T-helper 2 cell treated with Interferon-gamma antibody and Interleukin-4, amounts not matched to agents 100 ng/mL and 5 ng/mL, for 36 hours (primary cell): ENCODE measurements at regions not wholly inside any gene's neighbourhood (a gene's known extent, or its start where the extent isn't known, plus 50 kb on each side); places are given as distances from the start of the nearest gene placed in this dataset.
"Not testable (repeated sequence)": the region's sequence is repeated elsewhere in the genome, so short reads cannot be mapped to it uniquely, and the experiment has no call there.

Experiments
- intact Hi-C: fragments of 100-400 bp; cut with micrococcal nuclease; formaldehyde crosslinking; loops from one replicate; pipeline ENCODE4 v1.15.1; 2023

DNA sequence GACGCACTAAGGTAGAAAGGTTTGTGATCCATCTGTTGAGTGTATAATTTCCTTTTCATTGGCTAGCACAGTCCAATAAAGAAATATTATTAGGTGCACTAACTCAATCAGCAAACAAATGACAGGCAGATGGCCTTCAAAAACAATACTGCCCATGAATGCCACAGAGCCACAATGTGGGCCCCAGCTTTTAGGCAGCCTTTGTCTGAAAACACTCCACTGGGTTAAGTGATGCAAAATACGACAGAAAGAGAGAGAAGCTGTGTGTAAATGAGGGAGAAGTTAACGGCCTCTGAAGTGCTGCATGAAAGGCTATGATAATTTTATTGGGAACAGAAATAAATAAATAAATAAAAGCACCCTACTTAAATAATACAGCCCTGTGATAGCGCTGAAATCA is 274.6 kb downstream of the NKX6-1 start:
- intact Hi-C loops, result no loop called here

DNA sequence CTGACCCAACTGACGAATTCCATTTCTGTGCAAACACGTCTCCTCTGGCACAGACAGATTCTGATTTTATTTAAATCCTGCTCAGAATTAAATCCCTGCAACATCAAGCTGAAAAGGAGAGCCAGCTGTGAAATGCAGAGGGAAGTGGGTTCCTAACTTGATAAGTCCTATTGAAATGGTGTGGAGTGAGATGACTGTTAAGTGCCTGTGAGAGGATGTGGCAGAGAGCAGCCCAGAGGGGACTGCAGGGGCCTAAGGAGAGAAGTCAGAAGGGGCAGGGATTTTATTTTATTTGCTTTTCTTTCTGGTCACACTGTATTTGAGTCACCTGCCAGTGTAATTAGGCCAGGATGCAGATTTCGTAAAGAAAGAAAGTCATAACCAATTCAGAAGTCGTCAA is 277.4 kb downstream of the NKX6-1 start:
- intact Hi-C loops, result no loop called here

DNA sequence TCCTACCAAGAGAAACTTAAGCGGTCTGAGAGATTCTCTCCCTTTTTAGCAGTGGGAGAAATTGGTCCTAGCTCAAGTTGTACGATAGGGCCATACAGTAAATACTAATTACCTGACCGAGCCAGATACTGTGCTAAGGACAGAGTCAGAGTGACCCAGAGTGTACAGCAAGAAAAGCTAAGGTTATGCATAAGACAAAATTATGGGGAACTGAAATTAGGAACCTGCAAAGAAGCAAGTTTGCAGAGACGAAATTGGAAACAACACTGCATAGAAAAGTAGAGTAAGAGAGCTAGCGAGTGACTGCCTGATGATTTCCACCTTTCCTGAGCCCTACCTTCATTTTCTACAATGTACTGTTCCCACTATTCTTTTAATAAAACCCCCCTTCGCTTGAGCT is 278.1 kb downstream of the NKX6-1 start:
- intact Hi-C loops, result no loop called here

DNA sequence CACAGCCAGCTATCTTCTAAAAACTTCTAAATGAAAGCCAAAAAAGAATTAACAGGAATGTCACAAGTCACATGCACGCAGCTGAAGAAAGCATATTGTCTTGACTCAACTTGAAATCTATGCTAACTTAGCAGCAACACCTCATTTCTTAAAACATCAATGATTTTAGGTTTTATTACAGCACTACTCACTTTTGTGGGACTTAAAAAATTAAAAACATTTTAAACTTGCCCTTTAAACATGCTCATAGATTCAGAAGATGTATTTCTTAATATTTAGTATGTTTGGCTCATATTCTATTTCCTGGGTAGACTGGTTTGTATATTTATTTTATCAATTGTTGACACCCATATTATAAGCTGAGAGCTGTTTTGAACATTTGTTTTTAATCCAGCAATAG is 279.4 kb downstream of the NKX6-1 start:
- intact Hi-C loops, result no loop called here

DNA sequence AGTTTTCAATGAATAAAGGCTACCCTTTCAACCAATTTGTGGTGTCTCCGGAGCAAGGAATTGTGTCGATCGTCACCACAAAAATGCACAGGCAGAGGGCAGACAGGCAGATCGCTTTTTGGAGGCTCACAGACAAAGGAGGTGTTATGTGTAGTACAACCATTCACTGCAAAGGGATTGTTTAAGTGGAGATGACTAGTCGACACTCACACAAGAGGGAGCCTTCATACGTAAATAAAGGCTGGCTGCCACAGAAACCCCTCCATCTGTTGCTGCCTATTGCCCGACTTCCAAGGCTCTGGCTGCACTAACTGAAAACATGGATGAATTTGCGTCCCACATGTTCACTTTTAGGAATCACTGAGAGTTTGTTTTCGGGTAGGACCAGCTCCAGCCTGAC is 281.1 kb downstream of the NKX6-1 start:
- intact Hi-C loops, result no loop called here

DNA sequence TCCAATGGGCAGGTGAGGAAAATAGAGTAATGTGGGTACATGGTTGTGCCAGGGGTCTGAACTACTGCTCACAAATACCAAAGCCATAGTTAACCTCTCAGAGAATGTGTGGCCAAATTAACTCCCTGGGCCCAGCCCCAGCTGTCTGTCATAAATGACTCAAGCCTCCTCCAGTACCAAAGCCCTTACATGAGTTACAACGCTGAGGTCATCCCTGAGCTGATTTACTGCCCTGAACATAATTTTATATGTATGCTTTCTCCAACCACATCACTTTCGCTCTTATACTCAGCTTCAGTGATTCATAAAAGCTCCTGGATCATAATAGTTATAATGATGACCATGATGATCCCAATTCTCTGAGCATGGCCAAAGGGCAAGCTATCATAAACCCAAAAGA is 283.9 kb downstream of the NKX6-1 start:
- intact Hi-C loops, result no loop called here

DNA sequence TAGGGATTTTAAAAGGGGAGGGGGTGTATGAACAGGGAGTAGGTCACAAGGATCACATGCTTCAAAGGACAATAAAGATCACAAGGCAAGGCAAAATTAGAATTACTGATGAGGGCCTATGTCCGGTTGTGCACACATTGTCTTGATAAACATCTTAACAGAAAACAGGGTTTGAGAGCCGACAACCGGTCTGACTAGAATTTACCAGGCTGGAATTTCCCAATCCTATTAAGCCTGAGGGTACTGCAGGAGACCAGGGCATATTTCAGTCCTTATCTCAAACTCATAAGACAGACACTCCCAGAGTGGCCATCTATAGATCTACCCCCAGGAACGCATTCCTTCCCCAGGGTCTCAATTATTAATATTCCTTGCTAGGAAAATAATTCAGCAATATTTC is 292.9 kb downstream of the NKX6-1 start:
- intact Hi-C loops, result not testable (repeated sequence)

DNA sequence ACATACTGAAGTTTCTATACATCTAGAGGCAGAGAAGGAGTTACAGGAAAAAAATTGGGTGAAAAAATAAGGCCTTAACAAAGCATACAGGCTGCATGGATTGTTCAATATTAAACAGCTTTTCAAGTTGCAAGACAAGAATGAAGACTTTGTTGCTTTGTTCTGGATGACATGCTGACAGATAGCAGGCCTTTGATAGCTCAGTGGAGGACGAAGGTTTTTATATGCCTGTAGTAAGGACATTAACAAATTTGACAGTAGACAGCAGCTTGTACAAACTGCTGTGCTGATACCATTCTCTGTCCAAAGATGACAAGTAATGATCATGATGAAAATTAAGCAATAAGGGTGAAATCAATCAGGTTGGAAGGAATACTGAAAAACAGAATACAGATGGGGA is 309.9 kb downstream of the NKX6-1 start:
- intact Hi-C loops, result no loop called here

DNA sequence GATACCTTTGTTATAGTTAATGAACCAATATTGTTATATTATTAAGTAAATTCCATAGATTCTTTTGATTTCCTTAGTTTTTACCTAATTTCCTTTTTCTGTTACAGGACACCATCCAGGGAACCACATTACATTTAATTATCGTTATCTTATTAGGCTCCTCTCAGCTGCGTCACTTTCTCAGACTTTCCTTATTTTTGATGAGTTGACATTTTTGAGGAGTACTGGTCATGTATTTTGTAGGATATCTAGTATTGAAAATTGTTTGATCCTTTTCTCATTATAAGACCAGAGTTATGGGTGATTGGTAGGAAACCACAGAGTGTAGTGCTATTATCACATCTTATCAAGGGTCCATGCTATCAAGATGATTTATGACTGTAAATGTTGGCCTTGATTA is 319.7 kb downstream of the NKX6-1 start:
- intact Hi-C loops, result no loop called here

DNA sequence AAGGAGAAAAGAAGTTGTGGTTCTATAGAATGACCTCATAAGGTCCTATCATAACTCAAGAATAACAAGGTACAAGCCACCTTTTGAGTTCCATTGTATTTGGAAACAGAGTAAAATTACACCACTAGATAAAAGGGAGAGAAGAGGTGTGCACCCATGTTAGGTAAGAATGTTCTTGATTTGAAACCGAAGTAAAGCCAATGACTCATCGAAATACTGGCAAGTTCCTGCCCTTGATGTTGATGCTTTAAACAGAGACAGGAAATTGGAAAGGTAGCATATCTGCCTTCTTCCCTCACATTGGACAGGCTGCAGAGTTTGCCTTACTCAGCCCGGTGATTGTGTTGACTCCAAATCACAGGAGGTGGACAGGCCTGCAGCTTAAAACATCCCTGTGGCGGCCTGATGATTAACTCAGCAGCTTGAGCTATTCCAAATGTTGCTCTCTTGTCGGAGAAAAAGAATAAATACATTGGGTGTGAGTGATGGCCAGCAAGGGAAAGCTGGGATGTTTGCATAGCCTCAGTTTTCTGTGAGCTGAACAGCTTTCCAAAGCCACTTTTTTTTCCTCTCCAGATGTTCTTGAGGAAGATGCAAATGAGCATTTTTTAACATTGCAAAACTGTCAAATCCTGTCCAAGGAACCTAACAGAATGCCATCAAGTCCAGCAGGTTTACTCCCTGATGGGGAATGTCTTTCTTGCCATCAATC is 321.1 kb downstream of the NKX6-1 start:
- intact Hi-C loops, result no loop called here

DNA sequence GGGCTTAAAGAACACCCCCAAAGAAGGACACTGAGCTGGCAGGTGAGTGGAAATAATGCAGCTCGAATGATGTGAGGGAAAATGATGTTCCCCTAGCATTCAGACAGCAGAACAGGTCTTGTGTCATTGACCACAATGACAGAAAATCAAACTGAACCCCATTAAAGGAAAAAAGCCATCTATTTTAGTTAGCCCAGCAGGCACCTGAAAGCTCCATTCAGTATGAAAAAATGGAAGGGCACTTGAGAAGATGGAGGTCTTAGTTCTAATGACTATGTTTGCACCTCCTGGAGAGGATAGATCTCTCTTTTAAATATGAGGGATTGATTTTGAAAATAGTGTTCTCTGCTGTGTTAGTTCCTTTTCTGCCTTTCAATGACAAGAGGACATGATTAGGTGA is 323.1 kb downstream of the NKX6-1 start:
- intact Hi-C loops, result no loop called here

DNA sequence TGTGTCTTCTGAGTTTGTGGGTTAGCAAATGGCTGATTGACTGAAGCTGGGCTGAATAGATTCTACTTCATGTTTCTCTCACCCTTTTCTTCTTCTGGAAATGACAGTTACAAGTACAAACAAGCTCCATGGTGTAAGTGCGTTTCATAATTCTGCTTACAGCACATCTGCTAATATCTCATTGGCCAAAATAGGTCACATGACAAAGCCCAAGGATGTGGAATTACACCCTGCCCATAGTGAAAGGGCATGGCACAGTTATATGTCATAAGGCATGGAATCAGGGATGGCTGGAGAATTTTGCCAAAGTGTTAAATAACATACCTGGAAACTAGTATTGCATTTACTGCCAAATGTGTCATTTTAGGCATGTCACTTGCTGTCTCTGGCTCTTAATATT is 327.2 kb downstream of the NKX6-1 start:
- intact Hi-C loops, result no loop called here

DNA sequence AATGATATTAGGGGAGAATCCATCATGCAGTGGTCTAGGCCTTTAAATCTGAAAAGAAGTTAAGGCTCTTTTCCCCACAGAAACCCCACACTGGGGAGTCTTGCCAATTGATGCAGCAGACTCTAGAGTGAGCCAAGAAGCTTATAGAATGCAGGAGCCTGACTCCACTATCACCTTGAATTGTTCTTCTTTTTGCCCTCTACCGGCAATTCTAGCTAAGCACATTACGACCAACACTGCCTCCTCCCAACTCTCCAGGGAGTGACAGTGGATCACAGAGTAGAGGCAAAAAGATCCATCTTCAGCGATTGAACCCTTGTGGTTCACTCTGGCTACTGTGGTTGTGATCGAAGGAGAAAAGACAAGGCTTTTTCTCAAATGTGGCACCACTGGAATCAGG is 331.5 kb downstream of the NKX6-1 start:
- intact Hi-C loops, result no loop called here

DNA sequence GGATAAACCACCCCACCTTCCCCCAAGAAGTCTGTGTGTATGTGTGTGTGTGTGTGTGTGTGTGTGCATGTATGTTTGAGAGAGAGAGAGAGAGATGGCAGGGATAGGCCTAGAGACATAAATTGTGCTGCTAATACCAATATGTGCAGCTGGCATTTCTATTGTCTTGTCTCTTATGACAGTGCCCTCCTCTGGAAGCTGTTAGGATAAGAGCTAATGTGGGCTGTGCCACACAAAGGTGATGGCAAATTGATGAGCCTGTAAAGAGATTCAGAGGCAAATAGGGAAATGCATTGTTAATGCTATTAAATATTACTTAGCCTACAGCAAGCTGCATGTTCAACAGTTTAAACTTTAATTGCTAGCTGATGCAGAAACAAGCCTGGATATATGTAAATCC is 332.0 kb downstream of the NKX6-1 start:
- intact Hi-C loops, result no loop called here

DNA sequence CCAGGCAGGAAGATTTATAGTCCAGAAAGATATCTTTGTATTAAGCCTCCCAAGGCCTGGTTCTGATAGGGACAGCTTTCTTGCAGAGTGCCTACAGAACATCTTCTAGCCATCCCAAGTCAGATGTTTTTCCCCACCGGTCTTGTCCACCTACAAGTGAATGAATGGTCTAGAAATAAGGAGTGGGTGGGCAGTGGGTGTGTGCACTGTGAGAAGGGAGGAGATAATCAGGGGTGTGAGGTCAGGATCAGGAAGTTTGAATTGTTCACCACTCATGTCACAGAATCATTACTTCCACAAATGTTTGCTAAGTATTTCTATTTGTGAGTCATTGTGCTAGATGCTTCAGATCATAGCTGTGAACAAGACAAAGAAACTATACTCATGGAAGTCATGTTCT is 332.6 kb downstream of the NKX6-1 start:
- intact Hi-C loops, result no loop called here

DNA sequence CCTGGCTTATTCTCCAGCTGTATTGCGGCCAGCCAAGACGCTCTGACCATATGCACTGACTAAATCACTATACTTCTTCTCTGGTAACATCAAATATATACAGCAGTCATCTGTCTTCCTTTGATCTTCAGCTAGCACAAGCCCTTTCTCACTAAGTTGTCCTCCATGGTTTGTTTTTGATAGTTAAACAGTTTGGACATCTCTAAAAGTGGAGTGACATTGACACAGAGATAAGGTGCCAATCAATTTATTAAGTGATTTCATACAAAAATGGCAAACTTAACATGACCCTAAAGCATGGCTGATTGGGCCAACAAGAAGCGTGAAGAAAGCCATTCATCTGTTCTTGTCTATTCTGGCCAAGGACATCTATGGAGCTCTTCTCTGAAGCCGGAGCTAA is 334.9 kb downstream of the NKX6-1 start:
- intact Hi-C loops, result no loop called here

DNA sequence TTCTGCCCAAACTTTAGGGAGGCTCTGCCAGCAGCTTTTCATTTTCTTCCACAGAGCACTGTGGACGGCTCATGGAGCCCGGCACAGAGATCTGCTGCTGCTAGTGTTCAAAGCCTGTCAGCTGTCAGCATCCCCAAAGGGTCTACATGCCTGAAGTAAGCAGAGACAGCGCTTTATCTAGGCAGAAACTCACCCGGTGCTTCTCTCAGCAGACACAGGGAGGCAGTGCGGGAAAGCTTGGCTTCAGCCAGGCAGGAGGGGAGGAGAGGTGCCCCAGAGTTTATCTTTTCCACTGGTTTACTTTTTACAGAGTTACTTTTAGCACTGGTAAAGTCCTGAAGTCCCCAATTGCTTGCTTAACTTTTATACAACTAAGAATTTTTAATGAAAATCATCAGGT is 339.3 kb downstream of the NKX6-1 start:
- intact Hi-C loops, result no loop called here

DNA sequence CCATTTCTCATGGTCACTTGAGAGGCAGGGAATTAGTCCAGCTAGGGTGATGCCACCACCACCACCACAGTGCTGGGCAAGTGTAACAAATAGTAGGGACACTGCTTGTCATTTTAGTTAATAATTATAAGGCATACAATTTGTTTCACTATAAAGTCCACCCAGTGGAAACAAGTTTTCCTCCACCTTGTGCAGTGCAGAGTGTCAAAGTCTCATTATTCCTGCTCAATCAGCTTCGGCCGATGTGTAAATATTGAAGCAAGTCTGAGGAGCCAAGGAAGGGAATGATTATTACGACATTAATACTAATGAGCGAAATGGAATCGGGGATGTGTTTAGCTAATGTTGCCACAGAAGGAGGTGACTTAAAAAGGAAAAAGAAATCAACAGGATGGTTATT is 340.4 kb downstream of the NKX6-1 start:
- intact Hi-C loops, result no loop called here

DNA sequence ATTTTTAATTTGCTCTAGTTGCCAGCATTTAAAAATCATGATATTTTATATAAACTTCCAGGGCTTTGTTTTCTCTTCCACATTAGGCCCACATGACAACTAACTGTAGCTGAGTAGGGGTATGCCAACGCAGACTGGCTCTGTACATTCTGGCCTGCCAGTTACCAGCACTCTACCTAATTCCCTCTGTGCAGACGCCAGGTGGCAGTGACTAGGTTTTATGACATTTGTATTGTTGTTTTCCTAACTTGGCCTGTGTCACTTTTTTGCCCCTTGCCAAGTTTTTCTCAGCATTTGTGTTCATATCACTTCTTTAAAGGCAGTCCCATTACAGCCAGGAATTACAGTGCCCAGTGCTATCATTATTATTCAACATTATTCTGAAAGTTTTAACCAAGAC is 347.5 kb downstream of the NKX6-1 start:
- intact Hi-C loops, result no loop called here

DNA sequence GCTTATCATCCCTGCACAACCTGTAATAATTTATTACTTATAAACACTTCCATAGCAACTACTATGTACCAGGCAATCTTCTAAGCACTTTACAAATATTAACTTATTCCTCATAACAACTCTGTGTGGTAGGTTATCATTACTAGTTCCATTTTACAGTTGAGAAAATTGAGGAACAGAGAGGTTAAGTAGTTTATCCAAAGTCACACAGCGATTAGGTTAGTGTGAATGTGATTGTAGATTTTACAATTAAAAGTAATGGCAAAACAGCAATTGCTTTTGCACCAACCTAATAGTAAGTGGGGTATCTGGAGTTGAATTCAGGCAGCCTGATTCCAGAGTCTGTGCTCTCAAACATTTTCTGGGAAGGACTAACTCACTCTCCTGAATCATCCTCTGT is 348.9 kb downstream of the NKX6-1 start:
- intact Hi-C loops, result no loop called here

DNA sequence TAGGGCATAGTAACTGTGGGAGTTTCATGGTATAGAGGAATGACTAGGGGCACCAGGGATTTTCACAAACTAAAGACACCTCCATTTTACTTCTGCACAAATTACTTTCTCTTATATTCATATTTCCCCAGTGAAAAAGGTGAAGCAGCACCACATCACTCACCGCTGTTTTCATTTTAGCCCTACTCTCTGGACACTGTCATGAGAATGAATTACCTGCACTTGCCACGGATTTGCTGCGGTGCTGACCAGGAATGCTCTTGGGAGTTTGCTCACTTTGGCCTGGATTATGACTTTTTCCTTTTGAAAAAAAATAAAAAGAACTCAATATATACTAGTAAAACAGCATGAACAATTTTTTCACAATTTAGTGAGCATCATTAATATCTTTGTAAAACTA is 351.3 kb downstream of the NKX6-1 start:
- intact Hi-C loops, result no loop called here

DNA sequence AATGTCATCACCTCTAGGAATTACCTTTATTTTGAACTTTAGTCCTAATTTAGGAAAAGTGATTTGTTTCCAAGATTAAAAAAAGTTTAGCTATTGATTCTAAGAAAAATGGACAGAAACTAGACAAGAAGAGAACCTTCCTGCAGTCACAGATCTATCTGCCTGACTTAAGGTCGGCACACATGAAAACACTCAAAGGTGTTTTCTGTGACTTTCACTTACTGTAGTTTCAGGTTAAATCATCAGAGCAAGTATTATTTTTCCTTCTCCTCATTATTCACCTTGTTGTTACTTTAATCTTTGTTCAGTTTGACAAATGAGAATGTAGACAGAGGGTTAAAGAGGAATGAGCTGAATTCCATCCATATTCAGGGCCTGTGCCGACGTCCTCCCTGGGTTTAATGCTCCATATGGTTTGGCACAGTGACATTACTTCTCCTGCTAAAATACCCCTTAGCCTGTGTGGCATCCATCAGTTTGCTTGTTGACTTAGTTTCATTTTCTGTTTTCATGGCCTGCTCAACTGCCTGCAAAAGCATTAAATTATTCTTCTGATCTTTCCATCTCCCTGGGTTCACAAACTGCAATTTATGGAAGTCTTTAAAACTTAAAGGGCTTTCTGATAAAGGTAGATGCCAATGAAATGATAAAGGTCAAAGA is 352.7 kb downstream of the NKX6-1 start:
- intact Hi-C loops, result no loop called here

DNA sequence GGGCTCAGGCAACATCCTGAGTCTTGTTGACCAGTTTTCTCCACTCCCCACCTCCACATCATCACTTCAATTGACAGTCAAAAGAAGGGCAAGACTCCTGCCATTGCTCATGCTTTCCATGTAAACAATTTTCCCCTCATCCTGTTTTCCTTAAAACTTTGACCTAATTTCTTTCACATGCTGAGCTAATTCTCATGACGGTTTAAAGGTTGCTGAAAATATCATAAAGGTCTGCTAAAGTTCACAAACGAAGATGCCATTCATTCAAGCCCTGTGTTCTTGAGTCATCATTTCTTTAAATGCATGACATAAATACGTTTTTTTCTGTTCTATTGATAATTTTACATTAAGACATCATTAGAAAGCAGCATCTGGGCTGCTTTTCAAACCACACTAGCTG is 353.9 kb downstream of the NKX6-1 start:
- intact Hi-C loops, result no loop called here

DNA sequence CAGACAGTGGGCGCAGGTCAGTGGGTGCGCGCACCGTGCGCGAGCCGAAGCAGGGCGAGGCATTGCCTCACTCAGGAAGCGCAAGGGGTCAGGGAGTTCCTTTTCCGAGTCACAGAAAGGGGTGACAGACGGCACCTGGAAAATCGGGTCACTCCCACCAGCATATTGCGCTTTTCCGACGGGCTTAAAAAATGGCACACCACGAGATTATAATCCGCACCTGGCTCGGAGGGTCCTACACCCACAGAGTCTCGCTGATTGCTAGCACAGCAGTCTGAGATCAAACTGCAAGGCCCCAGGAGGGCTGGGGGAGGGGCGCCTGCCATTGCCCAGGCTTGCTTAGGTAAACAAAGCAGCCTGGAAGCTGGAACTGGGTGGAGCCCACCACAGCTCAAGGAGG is 372.2 kb downstream of the NKX6-1 start:
- intact Hi-C loops, result not testable (repeated sequence)
